ENCODE measurements at regions not wholly inside any gene's neighbourhood (a gene's known extent, or its start where the extent isn't known, plus 50 kb on each side); places are given as distances from the start of the nearest gene placed in this dataset.
"Not testable (repeated sequence)": the region's sequence is repeated elsewhere in the genome, so short reads cannot be mapped to it uniquely, and the experiment has no call there.

DNA sequence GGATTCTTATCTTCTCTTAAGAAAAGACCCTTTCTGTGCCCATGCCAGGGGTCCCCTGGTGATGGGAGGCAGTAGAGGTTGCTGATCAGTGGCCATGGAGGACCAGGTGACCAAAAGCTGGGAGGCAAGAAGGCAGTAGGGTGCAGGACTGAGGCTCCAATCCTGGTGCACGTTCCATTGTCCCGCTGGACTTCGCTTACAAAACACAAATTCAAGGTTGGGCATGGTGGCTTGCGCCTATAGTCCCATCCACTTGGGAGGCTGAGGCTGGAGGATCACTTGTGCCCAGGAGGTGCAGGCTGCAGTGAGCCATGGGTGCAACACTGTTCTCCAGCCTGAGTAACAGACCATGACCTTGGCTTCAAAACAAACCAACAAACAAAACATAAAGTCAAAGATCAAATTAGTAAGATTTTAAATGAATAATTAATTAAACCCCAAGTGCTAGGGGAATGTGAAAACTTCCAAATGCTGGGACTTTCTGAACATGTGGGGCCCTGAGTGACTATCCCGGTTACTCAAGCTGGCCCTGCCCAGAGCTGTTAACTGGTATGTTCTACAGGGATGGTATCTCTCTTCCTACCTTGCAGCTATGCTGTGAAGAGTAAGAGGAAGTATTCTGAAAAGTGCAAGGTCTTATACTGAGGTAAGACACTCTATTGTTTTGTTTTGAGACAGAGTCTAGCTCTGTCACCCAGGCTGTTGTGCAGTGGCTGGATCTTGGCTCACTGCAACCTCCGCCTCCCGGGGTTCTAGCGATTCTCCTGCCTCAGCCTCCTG, 97.6 kb downstream of the LYZL2 start:
- no peak for DNase-seq (ENCODE audit: low read depth)

DNA sequence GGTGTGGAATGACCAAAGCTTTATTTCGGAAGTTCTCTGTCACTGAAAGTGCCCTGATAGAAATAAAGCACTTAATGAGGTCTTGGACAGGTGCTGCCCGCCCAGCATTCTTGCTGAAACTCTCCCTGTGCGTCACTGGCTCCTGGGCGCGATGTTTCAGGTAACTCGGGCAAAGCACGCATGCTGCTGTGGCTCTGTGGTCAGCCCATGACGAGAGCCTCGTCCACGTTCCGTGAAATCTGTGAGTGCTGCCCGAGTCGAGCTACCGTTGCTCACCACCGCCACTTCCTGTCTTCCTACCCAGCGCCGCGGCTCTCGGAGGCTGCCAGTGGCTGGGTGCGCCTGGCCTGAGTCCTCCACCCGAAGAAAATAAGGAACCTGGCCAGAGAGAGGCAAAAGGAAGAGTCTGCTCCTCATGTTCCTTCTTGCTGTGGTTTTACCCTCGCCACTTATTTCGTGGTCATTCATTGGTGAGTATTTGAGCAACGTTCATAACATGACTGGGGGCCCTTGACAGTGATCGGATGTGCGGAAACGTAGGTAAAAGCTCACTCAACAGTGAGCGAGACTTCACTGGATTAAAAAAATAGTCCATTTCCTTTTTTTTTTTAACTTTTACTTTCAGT, 95.5 kb downstream of the MAP3K8 start:
- DNase-seq (ENCODE audit: low read depth): peak; percentile 43

DNA sequence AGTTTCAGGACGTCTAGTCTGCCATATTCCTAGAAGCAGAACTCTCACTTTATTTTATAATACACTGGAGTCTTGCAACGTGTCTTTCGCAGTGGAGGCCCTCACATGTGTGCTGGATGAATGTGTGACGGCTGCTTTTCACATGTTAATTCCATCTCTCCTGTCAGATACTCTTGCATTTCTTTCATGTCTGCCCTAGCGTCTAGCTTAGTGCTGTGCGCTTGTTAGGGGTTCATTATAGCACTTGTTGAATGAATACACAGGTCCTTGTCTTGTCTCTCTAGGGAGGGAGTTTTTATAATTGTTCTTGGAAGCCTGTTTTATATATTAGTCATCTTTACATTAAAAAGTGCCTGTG, 94.4 kb downstream of the MAP3K8 start:
- no peak for DNase-seq (ENCODE audit: low read depth)

DNA sequence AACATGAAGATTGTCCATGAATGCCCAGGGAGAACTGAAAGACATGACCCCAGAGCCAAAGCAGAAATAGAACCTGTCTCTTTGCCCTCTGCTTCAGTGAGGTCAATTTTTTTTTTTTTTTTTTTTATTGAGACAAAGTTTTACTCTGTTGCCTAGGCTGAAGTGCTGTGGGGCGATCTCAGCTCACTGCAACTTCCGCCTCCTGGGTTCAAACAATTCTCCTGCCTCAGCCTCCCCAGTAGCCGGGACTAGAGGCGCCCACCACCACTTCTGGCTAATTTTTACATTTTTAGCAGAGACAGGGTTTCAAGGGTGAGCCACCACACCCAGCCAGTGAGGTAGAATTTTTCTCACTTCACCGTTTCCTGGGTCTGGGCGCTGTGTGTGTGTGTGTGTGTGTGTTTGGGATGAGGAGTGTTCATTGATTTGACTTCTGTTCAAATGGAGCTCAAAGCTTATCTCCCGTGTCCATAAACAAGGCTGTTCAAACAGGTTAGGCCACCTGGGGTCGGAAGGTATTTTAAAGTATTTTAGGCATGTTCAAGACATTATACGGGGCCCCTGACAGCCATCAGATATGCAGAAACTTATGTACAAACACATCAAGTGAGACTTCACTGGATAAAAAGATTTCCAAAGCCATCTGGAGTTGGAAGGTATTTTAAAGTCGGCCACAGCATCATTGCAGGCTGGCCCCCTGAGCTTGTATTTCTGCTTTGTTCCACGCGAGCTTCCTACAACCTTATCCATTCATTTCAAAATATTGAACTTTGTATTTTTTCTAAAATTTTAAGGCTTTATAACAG, 93.8 kb downstream of the MAP3K8 start:
- no peak for DNase-seq (ENCODE audit: low read depth)

DNA sequence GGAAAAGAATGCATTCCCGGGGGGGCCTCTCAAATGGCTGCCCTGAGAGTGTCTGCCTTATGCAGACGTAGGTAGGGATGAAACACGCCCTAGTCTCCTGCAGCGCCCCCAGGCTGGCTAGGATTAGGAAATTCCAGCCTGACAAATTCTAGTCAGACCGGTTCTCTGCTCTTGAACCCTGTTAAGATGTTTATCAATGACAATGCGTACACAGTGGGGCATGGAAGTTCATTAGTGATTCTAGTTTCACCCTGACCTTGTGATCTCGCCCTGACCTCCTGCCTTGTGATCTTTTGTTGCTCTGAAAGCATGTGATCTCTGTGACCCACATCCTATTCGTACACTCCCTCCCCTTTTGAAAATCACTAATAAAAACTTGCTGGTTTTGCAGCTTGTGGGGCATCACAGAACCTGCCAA, 88.7 kb downstream of the MAP3K8 start:
- not testable (repeated sequence) for DNase-seq (ENCODE audit: low read depth)

DNA sequence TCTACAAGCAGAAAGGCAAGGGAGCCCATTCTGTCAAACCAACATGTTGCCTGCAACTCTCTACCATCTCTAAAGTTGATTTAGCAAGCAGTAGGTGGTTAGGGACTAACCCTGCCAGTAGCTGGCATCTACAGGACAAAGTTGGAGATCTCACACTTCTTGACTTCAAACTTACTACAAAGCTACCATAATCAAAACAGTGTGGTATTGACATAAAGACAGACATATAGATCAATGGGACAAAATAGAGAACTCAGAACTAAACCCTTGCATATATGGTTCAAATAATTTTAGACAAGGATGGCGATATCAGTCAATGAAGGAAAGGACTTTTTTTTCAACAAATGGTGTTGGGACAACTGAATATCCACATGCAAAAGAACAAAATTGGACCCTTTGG, 84.9 kb downstream of the MAP3K8 start:
- DNase-seq (ENCODE audit: low read depth): no peak

All from RPMI7951 (cell line).